HUES64 (cell line): ENCODE measurements at regions not wholly inside any gene's neighbourhood (a gene's known extent, or its start where the extent isn't known, plus 50 kb on each side); places are given as distances from the start of the nearest gene placed in this dataset.

Experiments used
- H3K27ac ChIP-seq: 2 replicates; pipeline ENCODE4 v1.7.0; 2013; ENCODE audit warnings: low read depth, low read length, inconsistent platforms
- H3K27me3 ChIP-seq: 2 replicates; pipeline ENCODE4 v1.6.1; 2013; ENCODE audit warnings: mild to moderate bottlenecking, low read length; ENCODE audit not compliant: insufficient read depth
- H3K36me3 ChIP-seq: 2 replicates; pipeline ENCODE4 v1.6.1; 2013; ENCODE audit warnings: mild to moderate bottlenecking, low read length; ENCODE audit not compliant: insufficient read depth
- H3K4me1 ChIP-seq: 2 replicates; pipeline ENCODE4 v1.6.1; 2013; ENCODE audit warnings: mild to moderate bottlenecking, low read length, moderate library complexity; ENCODE audit not compliant: insufficient read depth
- H3K4me3 ChIP-seq: 2 replicates; pipeline ENCODE4 v1.5.1; 2013; ENCODE audit warnings: mild to moderate bottlenecking, low read length, moderate library complexity
- H3K9ac ChIP-seq: 2 replicates; pipeline ENCODE4 v1.6.1; 2013; ENCODE audit warnings: mild to moderate bottlenecking, low read depth, low read length
- H3K9me3 ChIP-seq: 2 replicates; pipeline ENCODE4 v1.6.1; 2013; ENCODE audit warnings: low read depth, low read length; ENCODE audit not compliant: insufficient read depth
- WGBS: fragments of 150-250, 120-280 bp; methylation state at CpG from one replicate; pipeline ENCODE4 v1.1.7; 2013; ENCODE audit warnings: missing lambda C conversion rate; 5-methylcytosine and 5-hydroxymethylcytosine counted together

DNA sequence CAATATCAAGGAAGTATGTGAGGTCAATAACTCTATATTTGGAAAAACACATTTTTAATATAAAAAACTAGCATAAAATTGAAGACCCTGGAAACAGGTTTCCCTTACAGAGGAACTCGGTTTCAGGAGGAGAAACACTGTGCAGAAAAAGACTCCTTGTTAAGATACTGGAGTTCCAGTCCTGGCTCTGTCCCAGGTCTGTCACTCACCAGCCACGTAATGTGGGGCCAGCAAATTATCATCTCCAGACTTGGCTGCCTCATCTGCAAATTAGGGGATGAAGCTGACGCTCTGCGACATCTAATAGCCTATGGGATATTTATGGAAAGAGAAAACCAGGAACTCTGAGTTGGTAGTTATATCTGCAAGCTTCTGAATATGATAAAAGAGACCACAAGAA, 702.7 kb downstream of the EPHA7 start:
- no peaks in the 10 kb centered on the region for H3K27me3 ChIP-seq
- H3K4me3 ChIP-seq: no peak overlapping the region
- H3K36me3 ChIP-seq: no peaks in the 10 kb centered on the region
- no peak overlapping the region for H3K9ac ChIP-seq
- no peak overlapping the region for H3K27ac ChIP-seq
- 96% methylated on average over 4 of the region's 4 CpGs for WGBS
- no peaks in the 10 kb centered on the region for H3K4me1 ChIP-seq
- H3K9me3 ChIP-seq: no peaks in the 10 kb centered on the region

DNA sequence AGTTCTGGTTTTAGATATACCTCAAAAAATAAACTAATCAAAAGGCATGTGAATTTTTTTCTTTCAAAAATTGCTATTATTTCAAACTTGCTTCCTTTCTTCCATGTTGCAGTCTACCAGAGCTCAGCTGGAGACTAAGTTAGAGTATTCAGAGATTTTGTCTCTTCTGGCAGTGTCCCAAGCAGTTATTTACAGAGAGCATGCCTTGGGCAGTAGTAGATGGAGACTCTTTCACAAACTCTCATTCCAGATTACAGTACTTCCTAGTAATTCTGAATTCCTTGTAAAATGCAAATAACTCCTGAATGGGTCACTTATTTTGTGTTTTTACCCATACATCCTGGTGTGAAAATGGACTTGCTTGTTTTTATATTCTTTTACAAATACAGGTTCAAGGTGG, 703.4 kb downstream of the EPHA7 start:
- H3K9ac ChIP-seq: no peak overlapping the region

DNA sequence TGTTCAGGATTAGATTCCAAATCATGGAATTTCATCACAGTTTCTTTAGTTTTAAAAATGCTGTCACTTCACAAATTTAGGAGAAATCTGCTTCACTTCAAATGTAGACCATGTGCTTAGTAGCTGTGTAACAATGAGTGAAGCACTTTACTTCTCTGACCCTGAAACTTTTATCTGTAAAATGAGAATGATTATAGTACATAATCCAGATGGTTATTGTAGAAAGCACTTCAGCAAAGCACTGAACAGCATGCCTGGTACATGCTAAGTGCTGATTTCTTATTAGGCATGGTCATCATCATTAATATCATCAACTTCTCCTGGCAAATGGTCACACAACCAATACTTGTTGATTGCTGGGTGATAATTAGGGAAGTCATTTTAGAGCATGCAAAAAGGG, 705.0 kb downstream of the EPHA7 start:
- H3K4me1 ChIP-seq: no peaks in the 10 kb centered on the region
- H3K27me3 ChIP-seq: no peaks in the 10 kb centered on the region
- H3K9ac ChIP-seq: no peak overlapping the region
- no peak overlapping the region for H3K4me3 ChIP-seq
- H3K36me3 ChIP-seq: no peaks in the 10 kb centered on the region
- H3K27ac ChIP-seq: no peak overlapping the region
- H3K9me3 ChIP-seq: no peaks in the 10 kb centered on the region

More for the DNA sequence above, 703.4 kb downstream of the EPHA7 start:
- H3K4me3 ChIP-seq: no peak overlapping the region
- H3K4me1 ChIP-seq: no peaks in the 10 kb centered on the region
- no peaks in the 10 kb centered on the region for H3K36me3 ChIP-seq
- no peaks in the 10 kb centered on the region for H3K27me3 ChIP-seq
- no peak overlapping the region for H3K27ac ChIP-seq
- no peaks in the 10 kb centered on the region for H3K9me3 ChIP-seq

DNA sequence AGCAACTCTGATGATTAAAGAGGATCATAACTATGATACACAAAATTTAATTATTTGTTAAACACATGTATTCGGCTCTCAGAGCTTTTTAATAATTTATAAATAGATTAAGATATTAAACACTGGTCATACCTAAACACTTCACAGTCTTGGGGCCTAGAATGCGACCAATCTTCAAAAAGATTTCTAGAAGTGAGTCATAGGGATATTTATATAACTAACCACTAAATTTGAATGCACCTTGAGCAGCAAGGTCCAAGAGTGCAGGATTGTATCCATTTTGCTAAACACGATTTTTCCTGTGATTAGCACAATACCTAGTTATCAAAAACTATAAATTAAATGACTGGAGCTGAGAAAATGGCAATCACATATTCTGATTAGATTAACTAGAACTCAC, 709.3 kb downstream of the EPHA7 start:
- no peaks in the 10 kb centered on the region for H3K36me3 ChIP-seq
- H3K27me3 ChIP-seq: no peaks in the 10 kb centered on the region
- WGBS: 100% methylated on average over 1 of the region's 3 CpGs
- no peaks in the 10 kb centered on the region for H3K4me1 ChIP-seq
- H3K4me3 ChIP-seq: no peak overlapping the region
- no peak overlapping the region for H3K27ac ChIP-seq
- H3K9ac ChIP-seq: no peak overlapping the region
- H3K9me3 ChIP-seq: no peaks in the 10 kb centered on the region

DNA sequence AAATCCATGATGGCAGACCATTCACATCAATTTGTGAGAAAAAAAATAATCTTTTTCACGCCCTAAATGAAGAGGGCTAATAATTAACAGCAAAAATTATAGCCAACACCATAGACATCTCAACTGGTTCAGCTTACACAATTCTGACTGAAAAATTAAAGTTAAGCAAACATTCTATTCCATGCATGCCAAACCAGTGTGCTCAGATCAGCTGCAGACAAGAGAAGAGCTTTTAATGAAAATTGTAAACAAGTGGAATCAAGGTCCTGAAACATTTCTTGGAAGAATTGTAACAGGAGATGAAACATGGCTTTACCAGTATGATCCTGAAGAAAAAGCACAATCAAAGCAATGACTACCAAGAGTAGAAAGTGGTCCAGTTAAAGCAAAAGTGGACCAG, 710.4 kb downstream of the EPHA7 start:
- no peaks in the 10 kb centered on the region for H3K36me3 ChIP-seq
- H3K27ac ChIP-seq: no peak overlapping the region
- no peaks in the 10 kb centered on the region for H3K4me1 ChIP-seq
- 82% methylated on average over 1 of the region's 1 CpG for WGBS
- H3K27me3 ChIP-seq: no peaks in the 10 kb centered on the region
- H3K4me3 ChIP-seq: no peak overlapping the region
- no peaks in the 10 kb centered on the region for H3K9me3 ChIP-seq
- H3K9ac ChIP-seq: no peak overlapping the region

DNA sequence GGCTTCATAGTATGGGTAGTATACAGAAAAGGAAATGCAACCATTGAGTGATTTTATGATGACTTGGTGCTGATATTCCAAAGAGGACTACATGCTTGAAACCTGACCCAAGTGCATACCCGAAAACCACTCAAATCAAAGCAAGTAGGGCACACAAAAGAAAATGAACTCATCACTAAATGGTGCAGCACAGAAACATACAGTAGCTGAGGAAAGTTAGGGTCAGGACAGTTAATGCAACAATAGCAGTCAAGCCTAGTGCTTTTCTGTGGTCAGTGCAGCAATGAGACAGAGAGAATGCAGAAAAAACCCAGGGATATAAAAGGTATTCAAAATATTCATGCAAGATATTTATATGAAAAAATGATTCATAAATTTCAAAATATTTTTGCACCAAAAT, 711.1 kb downstream of the EPHA7 start:
- H3K27ac ChIP-seq: no peak overlapping the region
- H3K4me1 ChIP-seq: no peaks in the 10 kb centered on the region
- no peak overlapping the region for H3K4me3 ChIP-seq
- H3K9me3 ChIP-seq: no peaks in the 10 kb centered on the region
- H3K27me3 ChIP-seq: no peaks in the 10 kb centered on the region
- 92% methylated on average over 1 of the region's 1 CpG for WGBS
- no peak overlapping the region for H3K9ac ChIP-seq
- H3K36me3 ChIP-seq: no peaks in the 10 kb centered on the region

DNA sequence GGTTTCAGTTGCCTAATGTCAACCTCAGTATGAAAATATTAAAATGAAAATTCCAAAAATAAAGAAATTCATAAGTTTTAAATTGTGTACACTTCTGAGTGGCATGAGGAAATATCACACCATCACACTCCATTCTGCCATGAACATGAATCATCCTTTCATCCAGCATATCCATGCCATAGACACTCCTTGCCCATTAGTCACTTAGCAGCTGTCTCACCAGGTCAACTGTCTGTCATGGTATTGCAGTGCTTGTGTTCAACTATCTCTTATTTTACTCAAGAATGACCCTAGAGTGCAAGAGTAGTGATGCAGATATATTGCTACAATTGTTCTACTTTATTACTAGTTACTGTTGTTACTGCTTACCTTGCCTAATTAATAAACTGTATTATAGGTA, 712.4 kb downstream of the EPHA7 start:
- H3K36me3 ChIP-seq: no peaks in the 10 kb centered on the region
- no peaks in the 10 kb centered on the region for H3K27me3 ChIP-seq
- H3K4me1 ChIP-seq: no peaks in the 10 kb centered on the region
- no peak overlapping the region for H3K27ac ChIP-seq
- no peak overlapping the region for H3K9ac ChIP-seq
- no peaks in the 10 kb centered on the region for H3K9me3 ChIP-seq
- no peak overlapping the region for H3K4me3 ChIP-seq

DNA sequence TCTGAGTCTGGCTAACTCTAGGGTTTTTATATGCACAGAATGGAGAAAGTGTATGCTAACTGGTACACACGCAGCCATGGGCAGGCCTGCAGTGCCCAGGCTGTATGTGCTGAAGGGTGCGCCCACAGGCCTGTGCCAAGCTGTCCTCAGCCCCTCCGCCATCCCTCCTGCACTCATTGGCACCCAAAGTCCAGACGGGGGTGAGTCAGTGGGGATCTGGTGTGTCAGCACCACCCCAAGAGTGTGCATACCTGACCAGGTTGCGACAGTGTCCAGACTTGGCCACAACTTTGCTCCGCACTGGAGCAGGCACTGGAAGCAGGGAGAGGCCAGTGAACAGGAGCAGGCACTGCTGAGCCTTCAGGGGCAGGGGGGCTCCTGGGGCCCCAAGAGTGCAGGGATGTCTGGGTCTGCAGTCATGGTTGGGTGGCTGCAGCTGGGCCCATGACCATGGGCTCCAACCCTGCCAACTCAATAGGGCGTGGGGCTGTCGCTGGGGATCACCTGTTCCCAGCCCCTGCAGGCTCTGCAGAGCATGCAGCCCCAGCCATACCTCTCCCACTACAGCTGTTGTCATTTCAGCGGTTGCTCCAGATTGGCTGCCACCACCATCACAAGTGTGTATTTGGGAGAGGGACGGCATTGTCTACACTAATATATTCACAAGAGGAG, 717.8 kb downstream of the EPHA7 start:
- no peaks in the 10 kb centered on the region for H3K36me3 ChIP-seq
- 95% methylated on average over 9 of the region's 10 CpGs for WGBS

DNA sequence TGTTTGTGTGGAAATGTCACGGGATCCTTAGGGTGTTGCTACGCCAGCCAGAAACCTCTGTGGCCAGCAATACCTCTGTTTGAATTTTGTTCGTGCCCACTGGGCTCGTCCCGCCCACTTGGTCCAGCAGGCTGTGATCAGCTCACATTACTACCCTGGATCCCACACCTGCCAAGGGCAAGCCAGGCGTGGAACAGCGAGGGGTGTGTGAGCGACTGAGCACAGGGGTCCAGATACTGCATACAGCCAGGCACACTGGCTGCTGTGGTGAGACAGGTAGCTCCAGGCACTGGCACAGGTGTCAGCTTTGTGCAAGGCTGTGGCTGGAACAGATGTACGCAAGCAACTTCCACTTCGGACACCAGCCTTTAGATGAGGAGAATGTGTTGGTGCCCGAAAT, 718.9 kb downstream of the EPHA7 start:
- no peak overlapping the region for H3K4me3 ChIP-seq
- H3K27ac ChIP-seq: no peak overlapping the region
- H3K27me3 ChIP-seq: no peaks in the 10 kb centered on the region
- H3K36me3 ChIP-seq: no peaks in the 10 kb centered on the region
- H3K9me3 ChIP-seq: no peaks in the 10 kb centered on the region
- WGBS: 94% methylated on average over 11 of the region's 11 CpGs
- no peak overlapping the region for H3K9ac ChIP-seq
- H3K4me1 ChIP-seq: no peaks in the 10 kb centered on the region

More for the DNA sequence above, 717.8 kb downstream of the EPHA7 start:
- no peaks in the 10 kb centered on the region for H3K27me3 ChIP-seq
- H3K4me3 ChIP-seq: no peak overlapping the region
- no peak overlapping the region for H3K27ac ChIP-seq
- H3K9ac ChIP-seq: no peak overlapping the region
- no peaks in the 10 kb centered on the region for H3K9me3 ChIP-seq
- H3K4me1 ChIP-seq: no peaks in the 10 kb centered on the region

DNA sequence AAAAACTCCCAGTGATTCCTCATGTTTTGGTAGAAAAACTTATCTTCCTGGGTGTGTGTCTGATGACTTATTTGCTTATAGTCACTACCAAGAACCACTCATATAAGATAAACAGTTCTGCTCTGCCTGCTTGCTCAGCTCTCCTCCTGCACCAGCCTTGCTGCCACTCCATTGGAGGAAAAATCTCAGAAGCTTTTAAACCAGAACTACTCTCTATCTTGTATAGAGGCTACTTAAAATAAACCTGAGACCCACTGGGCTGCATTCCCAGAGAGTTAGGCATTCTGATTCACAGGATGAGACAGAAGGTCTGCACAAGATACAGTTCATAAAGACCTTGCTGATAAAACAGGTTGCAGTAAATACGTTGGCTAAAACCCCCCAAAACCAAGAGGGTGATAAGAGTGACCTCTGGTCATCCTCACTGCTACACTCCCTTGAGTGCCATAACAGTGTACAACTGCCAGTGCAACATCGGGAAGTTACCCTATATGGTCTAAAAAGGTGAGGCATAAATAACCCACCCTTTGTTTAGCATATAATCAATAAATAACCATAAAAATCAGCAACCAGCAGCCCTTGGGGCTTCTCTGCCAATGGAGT, 728.3 kb downstream of the EPHA7 start:
- Histone ChIP-seq H3K36me3 (no peaks in the 10 kb centered on the region), H3K9me3 (no peaks in the 10 kb centered on the region), H3K4me1 (no peaks in the 10 kb centered on the region), H3K9ac (no peak overlapping the region), H3K27ac (no peak overlapping the region), H3K4me3 (no peak overlapping the region), H3K27me3 (no peaks in the 10 kb centered on the region)
- WGBS: 89% methylated on average over 2 of the region's 2 CpGs

DNA sequence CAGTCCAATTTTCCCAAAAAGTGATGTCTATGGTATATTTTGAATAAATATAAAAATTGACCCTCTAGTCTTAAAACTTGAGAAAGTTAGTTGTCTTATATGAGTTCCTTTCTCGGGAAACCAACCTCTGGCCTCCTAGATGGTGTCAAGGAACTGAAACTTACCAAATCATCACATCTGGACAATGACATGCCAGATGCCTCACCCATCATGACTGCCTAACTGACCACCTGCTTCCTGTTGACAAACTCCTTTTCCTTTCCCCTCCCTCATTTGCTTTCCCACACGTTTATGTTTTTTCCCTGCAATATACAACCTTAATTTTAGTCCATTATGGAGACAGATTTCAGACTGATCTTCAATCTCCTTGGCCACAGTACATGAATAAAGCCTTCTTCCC, 731.0 kb downstream of the EPHA7 start:
- H3K27me3 ChIP-seq: no peaks in the 10 kb centered on the region
- H3K9me3 ChIP-seq: no peaks in the 10 kb centered on the region
- WGBS: 72% methylated on average over 2 of the region's 2 CpGs
- H3K27ac ChIP-seq: no peak overlapping the region
- H3K4me1 ChIP-seq: no peaks in the 10 kb centered on the region
- H3K9ac ChIP-seq: no peak overlapping the region
- no peak overlapping the region for H3K4me3 ChIP-seq
- H3K36me3 ChIP-seq: no peaks in the 10 kb centered on the region

DNA sequence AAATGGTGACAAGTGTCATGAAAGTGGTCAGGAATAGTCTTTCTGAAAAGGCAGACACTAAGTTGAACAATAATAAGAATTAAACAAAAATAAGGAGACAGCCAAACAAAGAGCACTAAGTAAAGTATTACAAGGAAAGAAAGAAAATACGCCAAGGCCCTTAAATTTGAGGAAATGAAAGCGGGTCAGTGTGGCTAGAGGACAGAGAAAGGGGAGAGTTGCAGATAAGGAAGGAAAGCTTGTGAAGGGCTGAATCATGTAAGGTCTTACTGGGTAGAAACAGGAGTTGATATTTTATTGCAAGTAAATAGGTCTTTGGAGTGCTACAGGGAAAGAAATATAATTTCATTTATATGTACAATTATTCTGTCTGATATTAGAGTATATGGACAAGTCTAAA, 732.1 kb downstream of the EPHA7 start:
- Histone ChIP-seq H3K27ac (no peak overlapping the region), H3K4me1 (no peaks in the 10 kb centered on the region), H3K9me3 (no peaks in the 10 kb centered on the region), H3K36me3 (no peaks in the 10 kb centered on the region), H3K27me3 (no peaks in the 10 kb centered on the region), H3K4me3 (no peak overlapping the region), H3K9ac (no peak overlapping the region)
- WGBS: 92% methylated on average over 2 of the region's 2 CpGs
